ENCODE measurements at regions not wholly inside any gene's neighbourhood (a gene's known extent, or its start where the extent isn't known, plus 50 kb on each side); places are given as distances from the start of the nearest gene placed in this dataset.

DNA sequence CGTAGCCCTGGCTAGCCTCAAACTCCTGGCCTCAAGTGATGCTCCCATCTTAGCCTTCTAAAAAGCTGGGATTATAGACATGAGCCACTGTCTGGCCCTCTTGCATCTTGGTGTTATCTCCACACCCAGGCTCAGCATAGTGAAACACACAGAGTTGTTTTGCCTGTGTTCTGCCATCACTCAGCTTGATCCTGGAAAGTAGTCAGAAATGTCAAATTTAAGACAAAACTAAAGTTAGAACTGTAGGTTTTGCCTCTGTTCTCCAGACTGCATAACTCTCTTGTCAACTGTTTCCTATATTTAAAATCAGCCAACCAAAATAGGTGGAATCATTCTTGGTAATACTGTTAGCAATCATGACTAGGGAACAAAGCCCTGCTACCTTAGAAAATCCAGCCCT, 72.1 kb upstream of the GULP1 start:
- Histone ChIP-seq H3K79me2 (ENCODE audit: insufficient read depth, low read depth, low read length) (no peaks in the 10 kb centered on the region), H3K9me2 (ENCODE audit: insufficient read depth, low read length) (no peaks in the 10 kb centered on the region), H3K4me3 (ENCODE audit: low read depth, low read length, poor library complexity, severe bottlenecking) (no peak overlapping the region), H3K9me3 (ENCODE audit: low read length) (no peaks in the 10 kb centered on the region), H3K27ac (ENCODE audit: low read depth, low read length, poor library complexity, severe bottlenecking) (no peak overlapping the region), H3K4me1 (ENCODE audit: insufficient read depth, low read length, poor library complexity, severe bottlenecking) (no peaks in the 10 kb centered on the region), H3K36me3 (ENCODE audit: insufficient read depth, low read length) (no peaks in the 10 kb centered on the region), H4K20me1 (ENCODE audit: insufficient read depth, low read length) (no peaks in the 10 kb centered on the region), H2AFZ (ENCODE audit: low read length) (no peak overlapping the region), H3K4me2 (ENCODE audit: low read length) (no peak overlapping the region)
- TF ChIP-seq, protein P1, sequence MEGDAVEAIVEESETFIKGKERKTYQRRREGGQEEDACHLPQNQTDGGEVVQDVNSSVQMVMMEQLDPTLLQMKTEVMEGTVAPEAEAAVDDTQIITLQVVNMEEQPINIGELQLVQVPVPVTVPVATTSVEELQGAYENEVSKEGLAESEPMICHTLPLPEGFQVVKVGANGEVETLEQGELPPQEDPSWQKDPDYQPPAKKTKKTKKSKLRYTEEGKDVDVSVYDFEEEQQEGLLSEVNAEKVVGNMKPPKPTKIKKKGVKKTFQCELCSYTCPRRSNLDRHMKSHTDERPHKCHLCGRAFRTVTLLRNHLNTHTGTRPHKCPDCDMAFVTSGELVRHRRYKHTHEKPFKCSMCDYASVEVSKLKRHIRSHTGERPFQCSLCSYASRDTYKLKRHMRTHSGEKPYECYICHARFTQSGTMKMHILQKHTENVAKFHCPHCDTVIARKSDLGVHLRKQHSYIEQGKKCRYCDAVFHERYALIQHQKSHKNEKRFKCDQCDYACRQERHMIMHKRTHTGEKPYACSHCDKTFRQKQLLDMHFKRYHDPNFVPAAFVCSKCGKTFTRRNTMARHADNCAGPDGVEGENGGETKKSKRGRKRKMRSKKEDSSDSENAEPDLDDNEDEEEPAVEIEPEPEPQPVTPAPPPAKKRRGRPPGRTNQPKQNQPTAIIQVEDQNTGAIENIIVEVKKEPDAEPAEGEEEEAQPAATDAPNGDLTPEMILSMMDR (conservative IDR thresholded peaks at IDR 0.05; ENCODE audit: low read length), result no peak
- no peak for TF ChIP-seq EZH2phosphoT487 (IDR thresholded peaks at IDR 0.05; ENCODE audit: borderline replicate concordance, low read depth, low read length)
- DNase-seq (ENCODE audit: low spot score), result no peak
- intact Hi-C loops (cut with micrococcal nuclease; ENCODE audit: unreplicated experiment), result no loop called here
- CTCF ChIA-PET (ENCODE audit: unreplicated experiment), result no interaction called here
- no TSS peak for BruUV-seq (replicated peaks)
- POLR2A ChIA-PET, result no interaction called here

DNA sequence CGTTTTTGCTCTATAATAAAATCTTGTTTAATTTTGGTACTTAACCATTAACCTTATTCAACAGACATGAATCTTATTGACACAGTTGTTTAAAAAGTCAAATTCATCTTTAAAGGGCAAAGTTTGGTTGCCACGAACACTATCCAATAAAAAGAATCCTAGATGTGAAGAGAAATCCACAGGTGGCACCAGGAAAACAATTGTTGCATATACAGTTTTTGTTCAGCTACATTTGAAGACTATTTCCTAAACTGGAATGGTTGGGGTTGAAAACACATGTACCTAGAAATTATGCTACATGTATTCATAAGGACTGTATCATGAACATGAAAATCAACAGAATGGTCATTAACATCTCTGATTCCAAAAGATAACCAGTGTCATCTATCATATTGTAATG, 71.1 kb upstream of the GULP1 start:
- no peak for TF ChIP-seq EZH2phosphoT487 (IDR thresholded peaks at IDR 0.05; ENCODE audit: borderline replicate concordance, low read depth, low read length)
- TF ChIP-seq, protein P1 (conservative IDR thresholded peaks at IDR 0.05; ENCODE audit: low read length), result no peak
- no peaks in the 10 kb centered on the region for H3K79me2 ChIP-seq (ENCODE audit: insufficient read depth, low read depth, low read length)
- no peak overlapping the region for H2AFZ ChIP-seq (ENCODE audit: low read length)
- no peak for DNase-seq (ENCODE audit: low spot score)
- no TSS peak for BruUV-seq (replicated peaks)
- H3K27ac ChIP-seq (ENCODE audit: low read depth, low read length, poor library complexity, severe bottlenecking), result no peak overlapping the region
- no peaks in the 10 kb centered on the region for H4K20me1 ChIP-seq (ENCODE audit: insufficient read depth, low read length)
- CTCF ChIA-PET (ENCODE audit: unreplicated experiment), result no interaction called here
- no peak overlapping the region for H3K4me3 ChIP-seq (ENCODE audit: low read depth, low read length, poor library complexity, severe bottlenecking)
- no peak overlapping the region for H3K4me2 ChIP-seq (ENCODE audit: low read length)
- no peaks in the 10 kb centered on the region for H3K9me3 ChIP-seq (ENCODE audit: low read length)
- POLR2A ChIA-PET, result no interaction called here
- intact Hi-C loops (cut with micrococcal nuclease; ENCODE audit: unreplicated experiment), result no loop called here
- H3K36me3 ChIP-seq (ENCODE audit: insufficient read depth, low read length), result no peaks in the 10 kb centered on the region
- no peaks in the 10 kb centered on the region for H3K9me2 ChIP-seq (ENCODE audit: insufficient read depth, low read length)
- no peaks in the 10 kb centered on the region for H3K4me1 ChIP-seq (ENCODE audit: insufficient read depth, low read length, poor library complexity, severe bottlenecking)

DNA sequence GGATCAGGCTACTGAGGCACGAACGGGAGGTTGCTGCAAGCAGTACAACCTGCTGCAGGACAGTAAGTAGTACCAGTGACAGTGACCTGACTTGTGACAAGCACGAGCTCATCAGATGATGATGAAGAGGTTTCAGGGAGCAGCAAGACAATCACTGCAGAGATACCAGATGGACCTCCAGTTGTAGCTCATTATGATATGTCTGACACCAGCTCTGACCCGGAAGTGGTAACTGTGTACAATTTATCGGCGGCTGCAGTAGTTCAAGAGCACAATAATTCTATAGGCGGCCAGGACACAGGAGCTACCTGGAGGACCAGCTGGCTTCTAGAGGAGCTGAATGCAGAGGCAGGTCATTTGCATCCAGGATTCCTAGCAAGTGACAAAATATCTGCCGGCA, 64.0 kb upstream of the GULP1 start:
- Histone ChIP-seq H3K27ac (ENCODE audit: low read depth, low read length, poor library complexity, severe bottlenecking) (no peak overlapping the region), H3K9me3 (ENCODE audit: low read length) (no peaks in the 10 kb centered on the region), H3K79me2 (ENCODE audit: insufficient read depth, low read depth, low read length) (no peaks in the 10 kb centered on the region), H4K20me1 (ENCODE audit: insufficient read depth, low read length) (no peaks in the 10 kb centered on the region), H3K4me1 (ENCODE audit: insufficient read depth, low read length, poor library complexity, severe bottlenecking) (no peaks in the 10 kb centered on the region), H3K9me2 (ENCODE audit: insufficient read depth, low read length) (no peaks in the 10 kb centered on the region), H3K4me3 (ENCODE audit: low read depth, low read length, poor library complexity, severe bottlenecking) (no peak overlapping the region), H2AFZ (ENCODE audit: low read length) (no peak overlapping the region), H3K4me2 (ENCODE audit: low read length) (no peak overlapping the region), H3K36me3 (ENCODE audit: insufficient read depth, low read length) (no peaks in the 10 kb centered on the region)
- no peak for DNase-seq (ENCODE audit: low spot score)
- BruUV-seq (replicated peaks), result no TSS peak
- ChIA-PET CTCF (ENCODE audit: unreplicated experiment) (no interaction called here), POLR2A (interaction anchor here (0.9 kb wide), 1 partner anchor 81 kb away, joined by 3 read pairs; no protein-coding TSS in a partner anchor)
- intact Hi-C loops (cut with micrococcal nuclease; ENCODE audit: unreplicated experiment), result no loop called here
- TF ChIP-seq, protein P1 (conservative IDR thresholded peaks at IDR 0.05; ENCODE audit: low read length), result no peak
- TF ChIP-seq EZH2phosphoT487 (IDR thresholded peaks at IDR 0.05; ENCODE audit: borderline replicate concordance, low read depth, low read length), result no peak

Measured in OCI-LY7 (cell line).